HUES6 (cell line): ENCODE measurements at regions not wholly inside any gene's neighbourhood (a gene's known extent, or its start where the extent isn't known, plus 50 kb on each side); places are given as distances from the start of the nearest gene placed in this dataset.
"Not testable (repeated sequence)": the region's sequence is repeated elsewhere in the genome, so short reads cannot be mapped to it uniquely, and the experiment has no call there.

Experiments used
- H3K27ac ChIP-seq: 2 replicates; pipeline ENCODE4 v1.7.0; 2013; ENCODE audit warnings: low read depth, mild to moderate bottlenecking, low read length, inconsistent platforms
- H3K27me3 ChIP-seq: 2 replicates; pipeline ENCODE4 v1.6.1; 2013; ENCODE audit warnings: low read length; ENCODE audit not compliant: control insufficient read depth, insufficient read depth
- H3K36me3 ChIP-seq: 2 replicates; pipeline ENCODE4 v1.6.1; 2013; ENCODE audit warnings: low read length; ENCODE audit not compliant: control insufficient read depth, insufficient read depth
- H3K4me1 ChIP-seq: 2 replicates; pipeline ENCODE4 v1.6.1; 2013; ENCODE audit warnings: low read length; ENCODE audit not compliant: control insufficient read depth, insufficient read depth
- H3K4me3 ChIP-seq: 2 replicates; pipeline ENCODE4 v1.5.1; 2013; ENCODE audit warnings: low read depth, low read length
- H3K9ac ChIP-seq: one replicate; pipeline ENCODE4 v1.6.1; 2013; ENCODE audit warnings: mild to moderate bottlenecking, low read length
- H3K9me3 ChIP-seq: 2 replicates; pipeline ENCODE4 v1.6.1; 2013; ENCODE audit warnings: low read depth, low read length; ENCODE audit not compliant: control insufficient read depth, insufficient read depth

DNA sequence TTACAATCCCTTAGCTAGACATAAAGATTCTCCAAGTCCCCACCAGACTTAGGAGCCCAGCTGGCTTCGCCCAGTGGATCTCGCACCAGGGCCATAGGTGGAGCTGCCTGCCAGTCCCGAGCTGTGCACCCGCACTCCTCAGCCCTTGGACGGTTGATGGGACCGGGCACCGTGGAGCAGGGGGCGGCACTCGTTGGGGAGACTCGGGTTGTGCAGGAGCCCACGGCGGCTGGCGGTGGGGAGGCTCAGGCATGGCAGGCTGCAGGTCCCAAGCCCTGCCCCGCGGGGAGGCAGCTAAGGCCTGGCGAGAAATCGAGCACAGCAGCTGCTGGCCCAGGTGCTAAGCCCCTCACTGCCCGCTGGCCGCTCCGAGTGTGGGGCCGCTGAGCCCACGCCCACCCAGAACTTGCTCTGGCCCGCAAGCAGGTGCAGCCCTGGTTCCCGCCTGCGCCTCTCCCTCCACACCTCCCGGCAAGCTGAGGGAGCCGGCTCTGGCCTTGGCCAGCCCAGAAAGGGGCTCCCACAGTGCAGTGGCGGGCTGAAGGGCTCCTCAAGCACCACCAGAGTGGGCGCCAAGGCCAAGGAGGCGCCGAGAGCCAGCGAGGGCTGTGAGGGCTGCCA is 275.0 kb upstream of the PDE3A start:
- H3K27ac ChIP-seq, H3K9ac ChIP-seq, H3K9me3 ChIP-seq, H3K4me3 ChIP-seq, H3K27me3 ChIP-seq, H3K4me1 ChIP-seq, H3K36me3 ChIP-seq: not testable (repeated sequence)

DNA sequence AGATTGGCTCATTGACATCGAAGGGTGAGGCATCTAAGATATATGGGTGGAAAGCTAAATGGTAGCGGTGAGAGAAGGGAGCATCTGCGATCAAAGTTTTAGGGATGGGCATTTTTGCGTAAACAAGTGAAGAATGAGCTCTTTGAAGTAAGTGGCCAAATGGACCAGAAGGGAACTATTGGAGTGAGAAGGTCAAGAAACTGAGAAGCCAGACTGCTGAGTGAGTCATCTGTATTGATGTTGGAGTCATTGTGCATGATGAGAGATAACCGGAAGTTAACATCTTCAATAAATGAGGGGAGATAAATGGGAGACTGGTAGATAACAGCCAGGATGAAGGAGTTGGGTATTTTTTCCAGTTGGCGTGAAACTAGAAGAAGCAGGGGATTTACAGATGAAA is 271.9 kb upstream of the PDE3A start:
- Histone ChIP-seq H3K27me3 (no peaks in the 10 kb centered on the region), H3K27ac (no peak overlapping the region), H3K36me3 (no peaks in the 10 kb centered on the region), H3K9me3 (peaks cover 8% of the 10 kb centered on the region; the same call in 1 of the 2 replicates), H3K4me1 (peaks cover 9% of the 10 kb centered on the region; the same call in 1 of the 2 replicates), H3K9ac (no peak overlapping the region), H3K4me3 (no peak overlapping the region)

DNA sequence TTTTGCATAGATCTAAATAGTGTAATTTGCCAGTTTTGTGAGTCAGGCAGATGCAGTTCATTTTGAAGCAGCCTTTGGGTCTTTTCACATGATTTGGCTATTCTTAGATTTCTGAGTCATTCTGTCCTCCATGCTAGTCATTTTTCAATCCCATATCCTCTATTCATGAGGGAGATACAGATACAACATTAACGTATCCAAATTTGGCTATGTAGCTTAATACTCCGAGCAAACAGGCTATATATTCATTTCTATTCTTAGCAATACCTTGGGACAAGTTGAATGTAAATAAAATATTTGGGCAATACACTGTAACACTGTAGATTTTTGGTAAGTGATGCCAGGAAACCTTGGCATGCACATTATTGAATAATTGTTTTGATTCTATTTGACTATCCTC is 270.7 kb upstream of the PDE3A start:
- Histone ChIP-seq H3K9ac (no peak overlapping the region), H3K4me1 (peaks cover 9% of the 10 kb centered on the region; the same call in 1 of the 2 replicates), H3K36me3 (no peaks in the 10 kb centered on the region), H3K27me3 (no peaks in the 10 kb centered on the region), H3K4me3 (no peak overlapping the region), H3K9me3 (peaks cover 18% of the 10 kb centered on the region), H3K27ac (no peak overlapping the region)

DNA sequence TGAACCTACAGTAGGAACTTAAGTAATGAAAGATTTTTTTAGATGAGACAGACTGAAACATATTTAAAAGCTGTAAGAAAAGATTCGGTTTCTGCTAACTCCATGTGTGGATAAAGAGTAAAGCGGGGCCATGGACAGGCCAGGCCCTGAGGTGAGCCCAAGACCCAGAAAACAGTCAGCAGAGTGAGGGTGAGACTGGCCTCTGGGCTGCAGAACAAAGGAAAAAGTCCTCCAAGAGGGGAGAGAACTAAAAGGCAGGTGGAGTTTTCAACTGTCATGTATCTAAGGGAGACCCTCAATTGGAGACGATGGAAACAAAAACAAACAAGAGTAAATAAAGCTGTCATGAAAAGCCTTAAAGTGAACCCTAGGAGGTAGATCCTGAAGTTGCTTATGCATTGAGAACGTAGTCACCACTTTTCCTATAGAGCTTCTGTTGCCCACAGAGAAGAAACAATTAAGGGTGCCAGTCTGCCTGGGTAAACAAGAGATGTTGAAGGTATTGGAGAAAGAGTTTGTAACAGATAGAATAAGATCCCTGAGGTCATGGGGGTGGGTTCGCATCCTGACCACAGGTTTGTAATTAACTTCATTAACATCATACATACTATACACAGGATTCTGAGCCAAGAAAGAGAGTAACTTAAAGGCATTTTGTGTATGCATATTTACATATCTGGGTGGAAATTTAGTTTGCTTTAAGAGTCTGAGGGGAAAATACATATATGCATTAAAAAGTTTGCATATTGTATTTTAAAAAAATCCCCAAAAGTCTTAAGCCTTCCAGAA is 268.7 kb upstream of the PDE3A start:
- Histone ChIP-seq H3K36me3 (no peaks in the 10 kb centered on the region), H3K9ac (no peak overlapping the region), H3K27me3 (no peaks in the 10 kb centered on the region), H3K4me3 (no peak overlapping the region), H3K9me3 (peaks cover 16% of the 10 kb centered on the region), H3K4me1 (peaks cover 9% of the 10 kb centered on the region; the same call in 1 of the 2 replicates), H3K27ac (no peak overlapping the region)

DNA sequence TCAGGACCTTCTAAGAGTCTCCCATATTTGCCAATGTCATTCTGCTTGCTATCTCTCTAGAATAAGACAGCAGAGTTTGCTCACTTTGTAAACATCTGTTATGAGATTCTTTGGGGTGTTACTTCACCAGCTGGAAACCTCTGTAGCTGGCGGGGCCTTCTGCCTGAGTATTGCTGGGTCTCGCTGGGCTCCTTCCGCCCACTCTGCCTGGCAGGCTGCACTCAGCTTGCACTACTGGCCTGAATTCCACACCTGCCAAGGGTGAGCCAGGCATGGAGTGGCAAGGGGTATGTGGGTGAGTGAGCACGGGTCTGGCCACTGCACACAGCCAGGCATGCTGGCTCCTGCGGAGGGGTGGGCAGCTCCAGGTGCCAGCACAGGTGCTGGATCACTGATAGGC is 267.3 kb upstream of the PDE3A start:
- Histone ChIP-seq H3K4me1 (peaks cover 9% of the 10 kb centered on the region; the same call in 1 of the 2 replicates), H3K9ac (no peak overlapping the region), H3K9me3 (peaks cover 16% of the 10 kb centered on the region), H3K4me3 (no peak overlapping the region), H3K27ac (no peak overlapping the region), H3K36me3 (no peaks in the 10 kb centered on the region), H3K27me3 (no peaks in the 10 kb centered on the region)

DNA sequence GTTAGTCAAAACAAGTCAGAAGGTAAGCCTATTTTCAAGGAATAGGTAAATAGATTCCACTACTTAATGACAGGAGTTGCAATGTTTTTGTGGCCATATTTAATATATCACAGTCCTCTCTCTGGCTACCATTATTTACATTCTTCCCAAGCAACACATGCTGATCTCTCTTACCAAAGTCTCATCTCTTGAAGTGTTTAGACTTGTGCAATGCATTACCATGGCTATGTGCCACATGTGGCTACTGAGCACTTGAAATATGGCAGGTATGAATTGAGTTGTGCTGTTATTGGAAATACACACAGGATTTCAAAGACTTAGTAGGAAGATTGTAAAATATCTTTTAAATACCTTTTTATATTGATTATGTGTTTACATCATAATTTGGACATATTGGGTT is 262.4 kb upstream of the PDE3A start:
- Histone ChIP-seq H3K27me3 (no peaks in the 10 kb centered on the region), H3K36me3 (no peaks in the 10 kb centered on the region), H3K9me3 (peaks cover 16% of the 10 kb centered on the region), H3K4me3 (no peak overlapping the region), H3K4me1 (peaks cover 10% of the 10 kb centered on the region; the same call in 1 of the 2 replicates), H3K9ac (no peak overlapping the region), H3K27ac (no peak overlapping the region)

DNA sequence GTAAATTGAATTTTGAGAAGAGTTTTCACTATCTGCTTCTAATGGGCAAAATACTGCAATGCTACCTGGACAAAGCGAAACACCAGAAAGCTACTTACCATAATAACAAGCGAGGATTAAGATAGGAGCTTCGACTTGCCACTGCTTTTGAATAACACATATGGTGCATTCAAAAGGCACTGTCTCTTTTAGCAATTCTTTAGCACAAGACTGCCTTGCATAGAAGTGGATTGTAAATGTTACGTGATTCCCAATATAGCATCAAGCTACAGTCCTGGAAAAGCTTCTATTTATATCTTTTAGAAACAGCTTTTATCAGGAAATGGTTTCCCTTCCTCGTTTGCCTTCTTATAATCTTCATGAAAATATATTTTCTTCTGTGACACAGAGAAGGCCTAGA is 258.7 kb upstream of the PDE3A start:
- Histone ChIP-seq H3K4me3 (no peak overlapping the region), H3K4me1 (peaks cover 10% of the 10 kb centered on the region; the same call in 1 of the 2 replicates), H3K9ac (no peak overlapping the region), H3K27me3 (no peaks in the 10 kb centered on the region), H3K9me3 (peaks cover 4% of the 10 kb centered on the region; the same call in 1 of the 2 replicates), H3K36me3 (no peaks in the 10 kb centered on the region), H3K27ac (no peak overlapping the region)

DNA sequence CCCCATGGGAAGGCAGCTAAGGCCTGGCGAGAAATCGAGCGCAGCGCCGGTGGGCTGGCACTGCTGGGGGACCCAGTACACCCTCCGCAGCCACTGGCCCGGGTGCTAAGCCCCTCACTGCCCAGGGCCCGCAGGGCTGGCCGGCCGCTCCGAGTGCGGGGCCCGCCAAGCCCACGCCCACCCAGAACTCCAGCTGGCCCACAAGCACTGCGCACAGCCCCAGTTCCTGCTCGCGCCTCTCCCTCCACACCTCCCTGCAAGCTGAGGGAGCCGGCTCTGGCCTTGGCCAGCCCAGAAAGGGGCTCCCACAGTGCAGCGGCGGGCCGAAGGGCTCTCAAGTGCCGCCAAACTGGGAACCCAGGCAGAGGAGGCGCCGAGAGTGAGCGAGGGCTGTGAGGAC is 253.0 kb upstream of the PDE3A start:
- H3K4me3 ChIP-seq, H3K4me1 ChIP-seq, H3K27me3 ChIP-seq, H3K9ac ChIP-seq, H3K9me3 ChIP-seq, H3K36me3 ChIP-seq, H3K27ac ChIP-seq: not testable (repeated sequence)

DNA sequence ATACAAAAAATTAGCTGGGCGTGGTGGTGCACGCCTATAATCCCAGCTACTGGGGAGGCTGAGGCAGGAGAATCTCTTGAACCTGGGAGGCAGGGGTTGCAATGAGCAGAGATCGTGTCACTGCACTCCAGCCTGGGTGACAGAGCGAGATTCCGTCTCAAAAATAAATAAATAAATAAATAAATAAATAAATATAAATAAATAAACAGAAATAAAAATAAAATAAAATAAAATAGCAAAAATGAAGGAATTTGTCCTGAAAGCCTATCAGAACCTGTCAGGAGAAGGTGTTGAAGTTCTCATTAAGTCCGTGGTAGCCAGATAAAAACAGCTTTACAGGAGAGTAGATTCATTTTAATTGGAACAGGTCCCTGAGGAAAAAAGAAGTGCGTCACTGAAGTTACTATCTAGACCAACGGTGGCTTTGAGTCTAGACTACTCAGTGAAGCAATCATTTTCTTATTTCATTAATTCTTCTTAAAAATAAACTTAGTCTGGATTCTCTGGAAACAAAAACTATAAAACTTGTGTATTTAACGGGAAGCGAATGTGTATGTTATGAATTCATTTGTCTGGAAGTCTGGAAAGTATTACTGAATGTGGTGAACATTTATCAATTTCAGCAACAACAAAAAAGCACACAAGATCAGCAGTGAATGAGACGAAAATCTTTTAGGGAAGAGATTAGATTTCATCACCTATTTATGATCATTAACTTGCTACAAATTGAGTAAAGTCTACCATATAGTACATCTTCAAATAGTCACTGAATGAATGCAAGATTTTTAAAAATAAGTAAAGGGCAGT is 248.5 kb upstream of the PDE3A start:
- H3K4me3 ChIP-seq, result no peak overlapping the region
- H3K4me1 ChIP-seq, result no peaks in the 10 kb centered on the region; the same call in 1 of the 2 replicates
- H3K27me3 ChIP-seq, result no peaks in the 10 kb centered on the region
- H3K36me3 ChIP-seq, result no peaks in the 10 kb centered on the region
- no peak overlapping the region for H3K27ac ChIP-seq
- peaks cover 4% of the 10 kb centered on the region; the same call in 1 of the 2 replicates for H3K9me3 ChIP-seq
- H3K9ac ChIP-seq, result no peak overlapping the region

DNA sequence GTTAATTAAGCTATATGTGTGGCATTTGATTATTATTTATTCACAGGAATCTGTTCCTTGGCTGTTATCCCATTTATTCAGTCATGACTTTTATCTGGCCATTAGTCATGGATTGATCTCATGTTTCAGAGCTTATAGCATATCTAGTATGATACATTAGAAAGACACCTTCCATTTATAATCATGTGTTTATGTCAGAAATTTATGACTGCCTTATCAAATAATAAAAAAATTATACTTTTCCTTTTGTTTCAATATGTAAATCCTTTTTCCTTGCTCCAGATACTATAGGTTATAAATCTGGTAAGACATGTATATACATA is 248.0 kb upstream of the PDE3A start:
- Histone ChIP-seq H3K9ac (no peak overlapping the region), H3K27ac (no peak overlapping the region), H3K27me3 (no peaks in the 10 kb centered on the region), H3K4me3 (no peak overlapping the region), H3K4me1 (no peaks in the 10 kb centered on the region; the same call in 1 of the 2 replicates), H3K36me3 (no peaks in the 10 kb centered on the region), H3K9me3 (0 out of 2 replicates have a peak, but pooled peaks cover 4% of the 10 kb centered on the region)

DNA sequence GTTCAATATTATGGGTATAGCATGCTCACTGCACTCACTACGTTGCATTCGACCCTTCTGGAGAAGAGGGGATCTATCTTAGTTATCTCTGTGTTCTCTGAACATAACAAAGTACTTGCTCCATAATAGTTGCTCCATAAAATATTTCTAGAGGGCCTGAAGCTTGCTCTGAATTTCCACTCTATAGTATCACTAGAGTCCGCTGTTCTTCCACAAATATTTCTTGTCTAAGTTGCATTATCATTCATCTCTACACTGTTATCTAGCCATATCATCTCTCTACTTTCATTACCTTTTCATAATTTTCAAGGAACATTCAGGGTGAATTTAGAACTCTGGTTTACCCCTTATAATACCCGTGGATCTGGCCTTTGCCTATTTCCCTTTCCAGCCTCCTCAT is 246.1 kb upstream of the PDE3A start:
- Histone ChIP-seq H3K27ac (no peak overlapping the region), H3K9me3 (no peaks in the 10 kb centered on the region), H3K9ac (no peak overlapping the region), H3K27me3 (no peaks in the 10 kb centered on the region), H3K36me3 (no peaks in the 10 kb centered on the region), H3K4me3 (no peak overlapping the region), H3K4me1 (no peaks in the 10 kb centered on the region; the same call in 1 of the 2 replicates)
